T-helper 2 cell (primary cell): ENCODE measurements at regions not wholly inside any gene's neighbourhood (a gene's known extent, or its start where the extent isn't known, plus 50 kb on each side); places are given as distances from the start of the nearest gene placed in this dataset.
A peak's percentile ranks its signal among the peaks of the same experiment; 100 is the strongest.
"Not testable (repeated sequence)": the region's sequence is repeated elsewhere in the genome, so short reads cannot be mapped to it uniquely, and the experiment has no call there.

ENCODE experiments used
- DNase-seq, 5 experiments: peaks; one replicate each; pipeline versions ENCODE4 v3.0.0 to v3.0.0-alpha.2; 2012 to 2022

- no peak for DNase-seq
Observed at GRCh38 chrX:43405191-43405590, 250.9 kb upstream of the MAOA start.

- DNase-seq, result no peak
Observed at GRCh38 chrX:43423876-43424275, 232.2 kb upstream of the MAOA start.

- DNase-seq, result no peak
Observed at GRCh38 chrX:43436517-43436916, 219.6 kb upstream of the MAOA start.

- no peak for DNase-seq
Observed at GRCh38 chrX:43446752-43447151, 209.3 kb upstream of the MAOA start.

GRCh38 chrX:43448688-43449087, 207.4 kb upstream of the MAOA start:
- DNase-seq, result no peak

- no peak for DNase-seq
Observed at GRCh38 chrX:43450355-43450754, 205.7 kb upstream of the MAOA start.

GRCh38 chrX:43451976-43452686, 204.0 kb upstream of the MAOA start:
- not testable (repeated sequence) for DNase-seq

- no peak for DNase-seq
Observed at GRCh38 chrX:43456063-43456462, 200.0 kb upstream of the MAOA start.

- DNase-seq, result no peak
Observed at GRCh38 chrX:43456906-43457305, 199.2 kb upstream of the MAOA start.

GRCh38 chrX:43467608-43468234, 188.4 kb upstream of the MAOA start:
- no peak for DNase-seq

- peak in 1 of 5 experiments; percentile 16 for DNase-seq
Observed at GRCh38 chrX:43469391-43470054, 186.6 kb upstream of the MAOA start.

GRCh38 chrX:43474321-43474720, 181.8 kb upstream of the MAOA start:
- DNase-seq, result no peak

GRCh38 chrX:43479070-43479469, 177.0 kb upstream of the MAOA start:
- no peak for DNase-seq

GRCh38 chrX:43479850-43480249, 176.2 kb upstream of the MAOA start:
- no peak for DNase-seq

- no peak for DNase-seq
Observed at GRCh38 chrX:43481576-43481975, 174.5 kb upstream of the MAOA start.

- DNase-seq, result no peak
Observed at GRCh38 chrX:43493756-43494155, 162.3 kb upstream of the MAOA start.

- no peak for DNase-seq
Observed at GRCh38 chrX:43500246-43500645, 155.9 kb upstream of the MAOA start.

- DNase-seq, result no peak
Observed at GRCh38 chrX:43500996-43501694, 155.0 kb upstream of the MAOA start.

- no peak for DNase-seq
Observed at GRCh38 chrX:43504394-43504793, 151.7 kb upstream of the MAOA start.

- DNase-seq, result no peak
Observed at GRCh38 chrX:43505769-43506168, 150.3 kb upstream of the MAOA start.

GRCh38 chrX:43508694-43509093, 147.4 kb upstream of the MAOA start:
- no peak for DNase-seq

GRCh38 chrX:43510209-43510608, 145.9 kb upstream of the MAOA start:
- no peak for DNase-seq

- no peak for DNase-seq
Observed at GRCh38 chrX:43513085-43513484, 143.0 kb upstream of the MAOA start.

GRCh38 chrX:43514820-43515219, 141.3 kb upstream of the MAOA start:
- no peak for DNase-seq
